ENCODE measurements at regions not wholly inside any gene's neighbourhood (a gene's known extent, or its start where the extent isn't known, plus 50 kb on each side); places are given as distances from the start of the nearest gene placed in this dataset.

DNA sequence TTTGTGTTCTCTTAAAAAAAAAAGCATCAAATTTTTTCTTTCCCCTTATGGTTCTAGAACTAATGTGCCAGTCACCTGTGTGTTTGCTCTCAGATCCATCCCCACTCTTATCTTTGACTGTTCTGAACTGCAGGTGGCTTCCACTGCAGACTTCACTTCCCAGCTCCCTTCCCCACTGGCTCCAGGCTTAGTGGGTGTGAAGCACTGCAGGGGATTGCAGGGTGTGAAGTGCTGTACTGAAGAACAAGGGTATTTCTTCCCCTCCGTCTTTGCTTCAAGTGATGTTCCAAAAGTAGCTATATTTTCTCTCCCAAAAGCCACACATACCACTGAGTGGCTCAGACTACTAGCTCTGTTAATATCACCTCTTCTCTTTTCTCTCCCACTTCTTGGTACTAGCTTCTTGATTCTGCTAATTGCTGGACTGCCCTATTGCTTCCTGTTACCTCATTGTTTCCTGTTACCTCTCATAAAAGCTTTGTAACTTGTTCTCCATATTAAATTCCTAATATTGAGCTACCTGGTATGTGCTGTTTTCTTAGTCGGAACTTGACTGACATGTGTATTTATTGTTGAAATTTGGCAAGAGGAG lies 115.4 kb upstream of the PRICKLE1 start:
- no peaks in the 10 kb centered on the region for H3K4me1 ChIP-seq (ENCODE audit: control insufficient read depth in 1 of 2, insufficient read depth in 2 of 2, low read length in 2 of 2)
- H2AFZ ChIP-seq (ENCODE audit: low read depth, low read length, poor library complexity, severe bottlenecking), result no peak overlapping the region
- ChIA-PET POLR2A (no interaction called here), CTCF (no interaction called here), RAD21 (ENCODE audit: low non-redundant PET in 1 of 2, low total read pairs in 2 of 2, uncharacterized antibody in 2 of 2, unreplicated experiment in 2 of 2) (no interaction called here)
- intact Hi-C loops (cut with micrococcal nuclease), result no loop called here
- H3K79me2 ChIP-seq (ENCODE audit: insufficient read depth, low read length), result no peaks in the 10 kb centered on the region
- H3K27ac ChIP-seq (ENCODE audit: low read depth, low read length), result no peak overlapping the region
- no peaks in the 10 kb centered on the region for H3K27me3 ChIP-seq (ENCODE audit: insufficient read depth, low read length)
- H3K9me2 ChIP-seq (ENCODE audit: insufficient read depth), result no peaks in the 10 kb centered on the region
- no peak overlapping the region for H3K4me2 ChIP-seq (ENCODE audit: low read length)
- no peaks in the 10 kb centered on the region for H3K36me3 ChIP-seq (ENCODE audit: control insufficient read depth in 1 of 2, insufficient read depth in 2 of 2, low read length in 2 of 2)
- no peaks in the 10 kb centered on the region for H3K9me3 ChIP-seq (ENCODE audit: control insufficient read depth in 1 of 2, insufficient read depth in 1 of 2, low read depth in 1 of 2, low read length in 2 of 2)
- ATAC-seq (no peak), DNase-seq (ENCODE audit: low read depth, low spot score) (no peak)
- TF ChIP-seq POLR2A (IDR thresholded peaks at IDR 0.05; ENCODE audit: borderline replicate concordance, extremely low read depth, insufficient read depth, insufficient read length) (no peak), ELF1 (IDR thresholded peaks at IDR 0.05; ENCODE audit: borderline replicate concordance, low read depth) (no peak), JUND (IDR thresholded peaks at IDR 0.05) (no peak), EZH2 (IDR thresholded peaks at IDR 0.05) (no peak), CEBPB (IDR thresholded peaks at IDR 0.05; ENCODE audit: low read depth) (no peak), EZH2phosphoT487 (IDR thresholded peaks at IDR 0.05; ENCODE audit: borderline replicate concordance) (no peak)
- TF ChIP-seq, protein P1, sequence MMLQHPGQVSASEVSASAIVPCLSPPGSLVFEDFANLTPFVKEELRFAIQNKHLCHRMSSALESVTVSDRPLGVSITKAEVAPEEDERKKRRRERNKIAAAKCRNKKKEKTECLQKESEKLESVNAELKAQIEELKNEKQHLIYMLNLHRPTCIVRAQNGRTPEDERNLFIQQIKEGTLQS (IDR thresholded peaks at IDR 0.05), result no peak
- no peak overlapping the region for H3K4me3 ChIP-seq (replicated peaks in 1 of 2; ENCODE audit: low read depth in 1 of 2, low read length in 2 of 2)
- no TSS peak for BruUV-seq (replicated peaks)
- no peaks in the 10 kb centered on the region for H4K20me1 ChIP-seq (ENCODE audit: insufficient read depth)
- no peak overlapping the region for H3K9ac ChIP-seq (ENCODE audit: low read length)

DNA sequence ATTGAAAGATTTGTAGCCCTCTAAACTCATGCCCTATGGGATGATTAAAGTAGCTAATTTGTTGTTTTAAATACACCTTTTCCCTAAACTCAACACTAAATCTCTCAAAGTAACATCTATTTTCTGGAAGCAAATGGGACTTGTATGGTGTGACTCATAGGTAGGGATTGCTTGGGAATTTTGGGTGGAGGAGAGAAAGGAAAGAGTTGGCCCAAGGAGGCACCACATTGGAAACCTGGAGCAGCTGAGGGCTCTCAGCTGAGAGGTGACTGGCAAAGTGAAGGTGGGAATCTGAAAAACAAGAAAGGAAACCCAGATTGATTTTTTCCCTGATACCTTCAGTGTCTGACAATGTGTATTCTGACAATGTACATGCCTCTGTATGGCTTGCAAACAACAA lies 114.8 kb upstream of the PRICKLE1 start:
- intact Hi-C loops (cut with micrococcal nuclease), result no loop called here
- Histone ChIP-seq H3K4me2 (ENCODE audit: low read length) (no peak overlapping the region), H3K9ac (ENCODE audit: low read length) (no peak overlapping the region), H3K4me1 (ENCODE audit: control insufficient read depth in 1 of 2, insufficient read depth in 2 of 2, low read length in 2 of 2) (no peaks in the 10 kb centered on the region), H4K20me1 (ENCODE audit: insufficient read depth) (no peaks in the 10 kb centered on the region), H3K27me3 (ENCODE audit: insufficient read depth, low read length) (no peaks in the 10 kb centered on the region), H3K27ac (ENCODE audit: low read depth, low read length) (no peak overlapping the region), H3K9me3 (ENCODE audit: control insufficient read depth in 1 of 2, insufficient read depth in 1 of 2, low read depth in 1 of 2, low read length in 2 of 2) (no peaks in the 10 kb centered on the region), H2AFZ (ENCODE audit: low read depth, low read length, poor library complexity, severe bottlenecking) (no peak overlapping the region), H3K9me2 (ENCODE audit: insufficient read depth) (no peaks in the 10 kb centered on the region), H3K4me3 (replicated peaks in 1 of 2; ENCODE audit: low read depth in 1 of 2, low read length in 2 of 2) (no peak overlapping the region), H3K36me3 (ENCODE audit: control insufficient read depth in 1 of 2, insufficient read depth in 2 of 2, low read length in 2 of 2) (no peaks in the 10 kb centered on the region), H3K79me2 (ENCODE audit: insufficient read depth, low read length) (no peaks in the 10 kb centered on the region)
- no peak for ATAC-seq
- ChIA-PET POLR2A (no interaction called here), CTCF (no interaction called here), RAD21 (ENCODE audit: low non-redundant PET in 1 of 2, low total read pairs in 2 of 2, uncharacterized antibody in 2 of 2, unreplicated experiment in 2 of 2) (no interaction called here)
- BruUV-seq (replicated peaks), result no TSS peak
- TF ChIP-seq, protein P2, sequence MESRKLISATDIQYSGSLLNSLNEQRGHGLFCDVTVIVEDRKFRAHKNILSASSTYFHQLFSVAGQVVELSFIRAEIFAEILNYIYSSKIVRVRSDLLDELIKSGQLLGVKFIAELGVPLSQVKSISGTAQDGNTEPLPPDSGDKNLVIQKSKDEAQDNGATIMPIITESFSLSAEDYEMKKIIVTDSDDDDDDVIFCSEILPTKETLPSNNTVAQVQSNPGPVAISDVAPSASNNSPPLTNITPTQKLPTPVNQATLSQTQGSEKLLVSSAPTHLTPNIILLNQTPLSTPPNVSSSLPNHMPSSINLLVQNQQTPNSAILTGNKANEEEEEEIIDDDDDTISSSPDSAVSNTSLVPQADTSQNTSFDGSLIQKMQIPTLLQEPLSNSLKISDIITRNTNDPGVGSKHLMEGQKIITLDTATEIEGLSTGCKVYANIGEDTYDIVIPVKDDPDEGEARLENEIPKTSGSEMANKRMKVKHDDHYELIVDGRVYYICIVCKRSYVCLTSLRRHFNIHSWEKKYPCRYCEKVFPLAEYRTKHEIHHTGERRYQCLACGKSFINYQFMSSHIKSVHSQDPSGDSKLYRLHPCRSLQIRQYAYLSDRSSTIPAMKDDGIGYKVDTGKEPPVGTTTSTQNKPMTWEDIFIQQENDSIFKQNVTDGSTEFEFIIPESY (IDR thresholded peaks at IDR 0.05; ENCODE audit: extremely low read depth, insufficient replicate concordance, low read length), result no peak
- TF ChIP-seq EGR1 (IDR thresholded peaks at IDR 0.05; ENCODE audit: low read depth) (no peak), POLR2A (IDR thresholded peaks at IDR 0.05; ENCODE audit: borderline replicate concordance, extremely low read depth, insufficient read depth, insufficient read length) (no peak), ZFX (IDR thresholded peaks at IDR 0.05) (no peak), SP1 (IDR thresholded peaks at IDR 0.05; ENCODE audit: low read depth) (no peak)
- DNase-seq (ENCODE audit: low read depth, low spot score), result no peak
